Hepatocyte (in vitro differentiated cells): ENCODE measurements at regions not wholly inside any gene's neighbourhood (a gene's known extent, or its start where the extent isn't known, plus 50 kb on each side); places are given as distances from the start of the nearest gene placed in this dataset.

ENCODE experiments used
- DNase-seq: peaks from one replicate; pipeline ENCODE4 v3.0.0-alpha.2; 2016; ENCODE audit warnings: low spot score
- H2AFZ ChIP-seq: fragments of 200-600 bp; sonication (generic); 2 replicates; pipeline ENCODE4 v1.6.0; 2016; ENCODE audit warnings: antibody characterized with exemption, mild to moderate bottlenecking
- H3K27ac ChIP-seq: fragments of 200-600 bp; sonication (generic); 2 replicates; pipeline ENCODE4 v1.5.1; 2016; ENCODE audit warnings: mild to moderate bottlenecking
- H3K27me3 ChIP-seq: fragments of 200-600 bp; sonication (generic); 2 replicates; pipeline ENCODE4 v1.6.1; 2016
- H3K36me3 ChIP-seq: fragments of 200-600 bp; sonication (generic); replicated peaks from 2 replicates; pipeline ENCODE4 v1.5.1; 2016; ENCODE audit warnings: low read depth; ENCODE audit not compliant: insufficient read depth
- H3K4me1 ChIP-seq: fragments of 200-600 bp; sonication (generic); 2 replicates; pipeline ENCODE4 v1.5.1; 2016; ENCODE audit warnings: mild to moderate bottlenecking, moderate library complexity; ENCODE audit not compliant: insufficient read depth
- H3K4me2 ChIP-seq: fragments of 200-600 bp; sonication (generic); 2 replicates; pipeline ENCODE4 v1.6.0; 2016
- H3K4me3 ChIP-seq: fragments of 200-600 bp; sonication (generic); 2 replicates; pipeline ENCODE4 v1.5.1; 2016; ENCODE audit warnings: mild to moderate bottlenecking
- H3K79me2 ChIP-seq: fragments of 200-600 bp; sonication (generic); 2 replicates; pipeline ENCODE4 v1.6.0; 2017; ENCODE audit warnings: mild to moderate bottlenecking
- H3K9me2 ChIP-seq: fragments of 200-600 bp; sonication (generic); replicated peaks from 2 replicates; pipeline ENCODE4 v1.6.0; 2017; ENCODE audit warnings: mild to moderate bottlenecking; ENCODE audit not compliant: insufficient read depth
- H3K9me3 ChIP-seq: fragments of 200-600 bp; sonication (generic); 2 replicates; pipeline ENCODE4 v1.5.1; 2016; ENCODE audit warnings: low read depth, mild to moderate bottlenecking
- H4K20me1 ChIP-seq: fragments of 200-600 bp; sonication (generic); 2 replicates; pipeline ENCODE4 v1.6.0; 2016; ENCODE audit warnings: mild to moderate bottlenecking; ENCODE audit not compliant: insufficient read depth, poor library complexity, severe bottlenecking
- EZH2 ChIP-seq: fragments of 200-600 bp; sonication (generic); IDR thresholded peaks from 2 replicates; pipeline ENCODE4 v1.6.1; 2016; ENCODE audit warnings: antibody characterized with exemption, mild to moderate bottlenecking, borderline replicate concordance
- EZH2phosphoT487 ChIP-seq: fragments of 200-600 bp; sonication (generic); IDR thresholded peaks from one replicate; pipeline ENCODE4 v1.6.1; 2018; ENCODE audit warnings: antibody characterized with exemption, mild to moderate bottlenecking, low read depth, moderate library complexity; ENCODE audit not compliant: unreplicated experiment, severe bottlenecking
- WGBS: methylation state at CpG from one replicate; pipeline ENCODE4 v1.1.6; 2016; ENCODE audit warnings: low lambda C conversion rate; ENCODE audit errors: missing lambda C conversion rate; 5-methylcytosine and 5-hydroxymethylcytosine counted together
- TF ChIP-seq, protein P1 (sequence below): fragments of 200-600 bp; sonication (generic); IDR thresholded peaks from 2 replicates; pipeline ENCODE4 v1.5.1; 2016; ENCODE audit warnings: antibody characterized with exemption, mild to moderate bottlenecking; ENCODE audit not compliant: poor library complexity

DNA sequence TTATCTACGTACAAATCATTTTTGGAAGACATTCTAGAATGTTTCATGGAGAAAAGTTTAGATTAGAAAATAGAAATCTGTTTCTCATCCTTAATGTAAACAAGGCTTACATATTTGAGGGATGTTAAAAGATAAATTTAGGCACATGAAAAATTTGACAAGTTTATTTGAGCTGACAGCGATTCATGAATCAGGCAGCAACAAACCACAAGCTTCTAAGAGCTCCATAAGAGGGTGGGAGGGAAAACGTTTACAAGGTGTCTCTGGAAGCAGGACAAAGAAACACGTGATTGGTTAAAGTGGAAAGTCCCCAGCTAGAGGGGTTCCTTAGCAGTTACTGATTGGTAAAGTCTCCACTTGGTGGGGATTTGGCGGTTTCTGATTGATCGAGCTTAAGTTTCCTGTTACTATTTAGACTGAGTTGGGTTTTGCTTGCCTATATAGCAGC, 228.9 kb upstream of the PITRM1 start:
- Histone ChIP-seq H3K79me2 (no peaks in the 10 kb centered on the region), H3K36me3 (no peaks in the 10 kb centered on the region), H3K9me3 (no peaks in the 10 kb centered on the region), H2AFZ (no peak overlapping the region), H3K4me1 (no peaks in the 10 kb centered on the region), H3K27ac (no peak overlapping the region), H4K20me1 (no peaks in the 10 kb centered on the region), H3K27me3 (no peaks in the 10 kb centered on the region), H3K4me3 (no peak overlapping the region), H3K9me2 (no peaks in the 10 kb centered on the region), H3K4me2 (no peak overlapping the region)
- TF ChIP-seq EZH2phosphoT487 = no peak
- TF ChIP-seq, protein P1, sequence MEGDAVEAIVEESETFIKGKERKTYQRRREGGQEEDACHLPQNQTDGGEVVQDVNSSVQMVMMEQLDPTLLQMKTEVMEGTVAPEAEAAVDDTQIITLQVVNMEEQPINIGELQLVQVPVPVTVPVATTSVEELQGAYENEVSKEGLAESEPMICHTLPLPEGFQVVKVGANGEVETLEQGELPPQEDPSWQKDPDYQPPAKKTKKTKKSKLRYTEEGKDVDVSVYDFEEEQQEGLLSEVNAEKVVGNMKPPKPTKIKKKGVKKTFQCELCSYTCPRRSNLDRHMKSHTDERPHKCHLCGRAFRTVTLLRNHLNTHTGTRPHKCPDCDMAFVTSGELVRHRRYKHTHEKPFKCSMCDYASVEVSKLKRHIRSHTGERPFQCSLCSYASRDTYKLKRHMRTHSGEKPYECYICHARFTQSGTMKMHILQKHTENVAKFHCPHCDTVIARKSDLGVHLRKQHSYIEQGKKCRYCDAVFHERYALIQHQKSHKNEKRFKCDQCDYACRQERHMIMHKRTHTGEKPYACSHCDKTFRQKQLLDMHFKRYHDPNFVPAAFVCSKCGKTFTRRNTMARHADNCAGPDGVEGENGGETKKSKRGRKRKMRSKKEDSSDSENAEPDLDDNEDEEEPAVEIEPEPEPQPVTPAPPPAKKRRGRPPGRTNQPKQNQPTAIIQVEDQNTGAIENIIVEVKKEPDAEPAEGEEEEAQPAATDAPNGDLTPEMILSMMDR = no peak
- no peak for TF ChIP-seq EZH2
- WGBS = 65% methylated on average over 6 of the region's 6 CpGs
- DNase-seq = no peak

DNA sequence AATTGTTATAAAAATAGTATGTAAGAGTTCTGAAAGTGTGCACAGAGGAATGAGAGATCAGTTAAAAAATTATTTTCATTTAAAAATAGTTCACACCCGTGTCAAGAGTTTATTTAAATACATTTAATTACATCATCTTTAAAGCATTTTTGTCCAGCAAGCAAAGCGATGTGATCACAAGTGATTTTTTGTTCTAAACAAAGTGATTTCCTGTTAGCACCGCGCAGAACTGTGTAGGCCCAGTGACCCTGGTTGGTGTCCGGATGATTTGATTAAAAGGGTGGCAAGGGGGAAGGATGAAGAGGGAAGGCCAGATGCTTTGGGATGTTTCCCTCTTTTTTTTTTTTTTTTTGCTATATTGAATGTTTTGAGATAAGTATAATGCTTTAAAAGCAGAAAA, 227.8 kb upstream of the PITRM1 start:
- Histone ChIP-seq H2AFZ (no peak overlapping the region), H3K27me3 (no peaks in the 10 kb centered on the region), H3K9me3 (no peaks in the 10 kb centered on the region), H3K79me2 (no peaks in the 10 kb centered on the region), H4K20me1 (no peaks in the 10 kb centered on the region), H3K4me2 (no peak overlapping the region), H3K9me2 (no peaks in the 10 kb centered on the region), H3K4me1 (no peaks in the 10 kb centered on the region), H3K4me3 (no peak overlapping the region), H3K27ac (no peak overlapping the region), H3K36me3 (no peaks in the 10 kb centered on the region)
- TF ChIP-seq EZH2phosphoT487 = no peak
- TF ChIP-seq, protein P1 = no peak
- TF ChIP-seq EZH2 = no peak
- WGBS = 70% methylated on average over 5 of the region's 5 CpGs
- DNase-seq = no peak

- Histone ChIP-seq H2AFZ (no peak overlapping the region), H3K9me2 (no peaks in the 10 kb centered on the region), H3K4me1 (no peaks in the 10 kb centered on the region), H3K27ac (no peak overlapping the region), H3K9me3 (no peaks in the 10 kb centered on the region), H3K79me2 (no peaks in the 10 kb centered on the region), H3K4me2 (no peak overlapping the region), H3K27me3 (no peaks in the 10 kb centered on the region), H3K4me3 (no peak overlapping the region), H3K36me3 (no peaks in the 10 kb centered on the region), H4K20me1 (no peaks in the 10 kb centered on the region)
- no peak for DNase-seq
- 59% methylated on average over 6 of the region's 6 CpGs for whole genome bisulfite sequencing
- TF ChIP-seq EZH2 (no peak), EZH2phosphoT487 (no peak)
- TF ChIP-seq, protein P1 = no peak
Observed at GRCh38 chr10:3399756-3400155, 227.2 kb upstream of the PITRM1 start.
